GM21723 (cell line): ENCODE measurements at regions not wholly inside any gene's neighbourhood (a gene's known extent, or its start where the extent isn't known, plus 50 kb on each side); places are given as distances from the start of the nearest gene placed in this dataset.

Experiments used
- ATAC-seq: cut with Tn5 transposase; IDR thresholded peaks from one replicate; pipeline ENCODE4 v1.9.1; 2021; ENCODE audit warnings: mild to moderate bottlenecking, moderate library complexity; ENCODE audit not compliant: unreplicated experiment

GRCh38 chr9:106405871-106406435, 457.0 kb upstream of the ZNF462 start:
- no peak for ATAC-seq

DNA sequence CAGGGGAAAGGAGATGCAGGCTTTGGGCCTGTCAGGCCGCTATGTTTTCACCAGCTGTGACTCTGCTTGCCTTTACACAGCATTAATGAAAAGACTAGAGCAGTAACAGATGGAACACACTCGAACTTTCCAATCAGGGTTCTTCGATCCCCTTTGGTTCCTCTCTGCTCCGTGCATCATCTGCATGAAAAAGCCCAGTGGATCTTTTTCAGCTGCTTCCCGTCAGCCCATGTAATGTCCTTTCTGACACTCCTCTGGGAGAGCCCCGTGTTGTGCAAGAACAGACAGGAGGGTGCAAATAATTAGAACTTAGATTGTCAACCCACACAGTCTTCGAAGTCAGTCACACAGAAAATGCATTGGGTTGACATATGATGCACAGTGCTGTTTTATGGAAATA, 448.9 kb upstream of the ZNF462 start:
- no peak for ATAC-seq

DNA sequence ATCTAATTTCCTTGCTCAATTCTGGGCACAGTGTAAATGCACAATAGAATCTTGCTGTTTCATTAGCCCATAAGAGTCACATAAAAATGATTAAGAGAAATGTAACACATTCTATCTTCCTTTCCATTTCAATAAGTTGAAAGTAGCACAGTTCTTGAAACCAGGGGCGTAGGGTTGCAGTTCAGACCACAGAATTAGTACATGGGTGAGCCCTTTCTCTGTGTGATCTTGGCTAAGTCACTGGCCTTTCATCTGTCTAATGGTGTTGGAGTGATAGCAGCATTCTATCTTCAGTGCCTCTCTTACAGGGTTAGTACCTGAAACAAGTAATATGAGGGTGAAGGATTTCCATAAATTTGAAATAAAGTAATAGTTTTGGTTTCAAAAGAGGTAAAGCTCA, 445.3 kb upstream of the ZNF462 start:
- no peak for ATAC-seq

DNA sequence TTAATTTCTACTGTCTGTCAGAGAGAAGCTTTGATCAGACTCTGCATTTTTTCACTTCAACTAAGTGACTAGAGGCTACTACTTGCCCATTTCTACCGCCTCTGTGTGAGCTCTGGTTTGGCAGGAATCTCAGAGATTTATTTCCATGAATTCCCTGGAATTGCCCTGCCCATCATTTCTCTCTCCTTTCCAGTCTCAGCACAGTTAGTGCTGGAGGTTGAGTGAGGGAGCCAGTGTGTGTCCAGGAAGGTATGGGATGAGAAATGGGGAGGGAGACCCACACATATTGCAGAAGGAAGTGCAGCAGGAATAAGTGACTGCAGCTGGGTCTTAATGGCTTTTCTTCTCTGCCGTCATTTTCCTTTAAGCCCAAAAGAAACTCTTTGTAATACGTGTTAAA, 443.1 kb upstream of the ZNF462 start:
- no peak for ATAC-seq

- peak; percentile 72 for ATAC-seq
Measured at GRCh38 chr9:106420511-106420944, 442.4 kb upstream of the ZNF462 start.

DNA sequence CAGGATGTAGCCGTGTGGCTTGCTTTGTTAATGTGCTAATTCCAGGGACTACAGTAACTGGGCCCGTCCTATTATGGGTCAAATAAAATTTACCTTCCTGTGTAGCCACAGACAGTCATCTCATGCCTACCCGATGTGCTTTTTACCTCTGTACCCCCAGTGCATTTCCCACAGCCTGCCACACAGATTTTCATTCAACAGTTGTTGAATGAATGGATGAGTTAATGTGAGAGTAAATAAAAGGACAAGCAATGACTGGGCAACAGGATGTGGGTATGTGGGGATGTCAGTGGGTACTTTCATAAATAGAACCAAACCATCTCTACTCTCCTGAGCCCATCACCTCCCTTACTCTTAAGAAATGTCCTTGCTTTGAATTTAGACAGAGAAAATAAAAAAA, 441.2 kb upstream of the ZNF462 start:
- no peak for ATAC-seq

DNA sequence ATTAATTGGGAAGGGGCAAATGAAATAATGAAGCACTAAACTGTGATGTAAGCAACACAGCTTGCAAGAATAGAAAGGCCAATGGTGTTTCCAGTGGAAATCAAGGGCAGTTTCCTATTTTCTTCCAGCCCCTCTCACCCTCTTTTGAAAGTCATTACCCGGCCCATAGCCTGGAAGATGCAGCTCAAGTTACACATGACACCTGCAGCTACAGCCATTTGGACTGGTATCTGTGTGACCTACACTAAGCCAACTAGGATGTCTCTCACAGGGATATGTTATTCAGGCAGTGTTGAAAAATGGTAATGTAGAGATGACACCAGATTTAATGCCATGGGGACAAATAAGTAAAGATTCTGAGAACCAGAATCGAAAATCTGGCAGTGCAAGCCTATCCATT, 439.4 kb upstream of the ZNF462 start:
- ATAC-seq = no peak

GRCh38 chr9:106432631-106433030, 430.3 kb upstream of the ZNF462 start:
- ATAC-seq = no peak

DNA sequence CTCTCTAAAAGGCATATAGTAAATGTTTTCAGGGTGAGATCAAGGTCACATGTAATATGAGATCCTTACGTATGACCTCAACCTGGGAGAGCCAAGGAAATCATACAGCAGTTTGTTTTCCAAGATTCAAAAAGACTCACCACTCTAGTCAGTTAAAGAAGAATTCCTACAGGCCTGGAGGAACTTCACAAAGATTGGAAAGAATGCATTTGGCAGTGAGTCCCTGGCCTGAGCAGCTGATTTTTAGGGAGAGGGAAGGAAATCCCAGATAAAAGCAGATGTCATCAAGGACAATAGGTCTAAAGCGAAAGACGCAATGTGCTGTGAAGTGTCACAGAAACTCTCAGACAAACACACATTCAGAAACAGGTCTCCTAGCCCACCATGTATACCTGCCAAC, 424.0 kb upstream of the ZNF462 start:
- ATAC-seq = no peak

GRCh38 chr9:106441283-106441682, 421.7 kb upstream of the ZNF462 start:
- no peak for ATAC-seq

- no peak for ATAC-seq
Measured at GRCh38 chr9:106443520-106443919, 419.4 kb upstream of the ZNF462 start.

GRCh38 chr9:106445107-106445506, 417.9 kb upstream of the ZNF462 start:
- no peak for ATAC-seq

- no peak for ATAC-seq
Measured at GRCh38 chr9:106449336-106449927, 413.5 kb upstream of the ZNF462 start.

DNA sequence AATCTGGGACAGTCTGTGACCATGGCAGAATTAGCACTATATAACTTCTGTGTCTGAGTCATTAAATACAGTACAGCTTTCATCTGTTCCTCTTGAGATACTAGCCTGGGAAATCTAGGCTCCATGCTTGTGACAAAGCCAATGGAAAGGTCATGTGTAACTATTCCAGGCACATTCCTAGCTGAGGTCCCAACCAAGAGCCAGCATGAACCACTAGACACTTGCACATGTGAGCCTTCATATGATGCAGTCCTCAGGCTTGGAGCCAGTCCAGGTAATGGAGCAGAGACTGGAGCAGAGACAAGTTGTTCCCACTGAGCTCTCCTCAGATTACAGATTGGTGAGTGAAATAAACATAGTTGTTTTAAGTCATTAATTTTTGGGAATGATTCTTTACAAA, 412.4 kb upstream of the ZNF462 start:
- ATAC-seq = no peak

DNA sequence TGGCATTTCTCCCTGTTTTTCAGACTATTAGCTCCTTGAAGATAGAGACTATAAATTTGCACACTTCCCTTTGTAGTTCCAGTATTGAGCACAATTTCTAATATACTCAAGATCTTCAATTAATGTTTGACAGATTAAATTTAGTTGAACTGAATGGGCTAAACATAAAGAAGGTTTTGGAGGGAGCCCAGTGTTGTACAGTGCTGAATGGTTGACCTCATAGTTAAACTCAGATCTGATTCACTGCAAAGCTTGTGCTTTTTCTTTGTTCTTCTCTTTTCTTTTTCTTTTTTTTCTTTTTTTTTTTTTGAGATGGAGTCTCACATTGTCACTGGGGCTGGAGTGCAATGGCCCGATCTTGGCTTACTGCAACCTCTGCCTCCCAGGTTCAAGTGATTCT, 411.7 kb upstream of the ZNF462 start:
- no peak for ATAC-seq

- no peak for ATAC-seq
Measured at GRCh38 chr9:106456581-106456980, 406.4 kb upstream of the ZNF462 start.

DNA sequence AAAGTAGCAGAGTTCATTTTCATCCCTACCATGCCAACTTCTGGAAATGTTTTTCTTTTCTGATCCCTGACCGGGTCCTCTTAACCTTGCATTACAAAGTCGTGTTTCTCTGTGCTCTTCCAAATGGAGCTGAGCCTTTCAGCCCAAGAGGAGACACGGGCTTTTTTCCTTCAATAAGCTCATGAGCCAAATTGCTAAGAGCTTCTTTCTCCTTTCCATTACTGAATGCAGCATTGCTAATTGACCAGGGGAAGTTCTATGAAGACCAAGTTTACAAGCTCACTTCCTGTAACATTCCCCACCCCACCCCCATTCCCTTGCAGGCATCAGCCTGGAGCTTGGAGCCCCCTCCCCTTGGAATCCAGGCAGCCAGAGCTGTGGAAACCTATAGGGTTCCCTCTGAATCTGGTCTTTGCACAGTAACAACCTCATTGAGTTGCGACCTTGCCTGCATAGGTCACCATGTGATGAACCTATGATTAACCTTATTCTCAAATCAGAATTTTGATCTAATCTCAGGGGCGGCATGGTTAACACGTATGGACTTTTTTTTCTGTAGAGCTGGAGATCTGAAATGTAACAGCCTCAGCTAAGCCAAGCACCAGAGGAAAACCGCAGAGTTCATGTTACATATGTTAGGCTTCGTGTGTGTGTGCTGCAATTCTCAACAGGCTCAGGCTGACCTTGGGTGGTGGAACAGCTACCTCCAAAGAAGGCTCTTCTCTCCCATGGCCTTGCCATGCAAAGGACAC, 395.7 kb upstream of the ZNF462 start:
- no peak for ATAC-seq

DNA sequence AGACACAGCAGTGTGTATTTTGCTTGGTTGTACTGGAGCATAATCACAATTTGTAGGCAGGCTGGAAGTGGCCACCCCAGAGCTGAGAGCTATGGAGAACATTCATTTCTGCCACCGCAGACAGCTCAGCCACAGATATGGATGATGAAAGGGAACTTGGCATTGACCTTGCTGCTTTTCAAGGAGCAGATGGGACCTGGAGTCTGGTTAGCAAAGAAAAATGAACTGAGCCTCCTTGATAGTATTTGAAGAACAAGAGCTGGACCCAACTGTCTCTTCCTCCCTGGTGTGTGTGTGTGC, 395.2 kb upstream of the ZNF462 start:
- no peak for ATAC-seq

DNA sequence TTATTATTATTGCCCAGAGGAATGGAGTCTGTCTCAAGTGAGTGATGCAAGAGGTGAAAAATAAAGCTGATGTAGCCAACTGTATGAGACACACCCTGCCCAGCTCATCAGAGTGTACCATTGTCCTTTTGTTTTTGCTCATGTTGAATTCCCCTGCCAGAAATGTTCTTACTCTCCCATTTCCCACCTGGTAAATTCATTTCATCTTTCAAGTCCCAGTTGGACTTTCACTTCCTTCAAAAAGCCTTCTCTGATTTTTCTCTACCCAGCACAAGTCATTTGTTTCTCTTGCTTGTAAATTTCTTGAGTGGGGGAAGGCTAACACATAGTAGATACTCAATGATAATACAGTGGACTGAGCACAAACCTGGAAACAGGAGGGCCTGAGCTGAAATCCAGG, 394.5 kb upstream of the ZNF462 start:
- peak; percentile 69 for ATAC-seq

GRCh38 chr9:106478312-106478711, 384.7 kb upstream of the ZNF462 start:
- ATAC-seq = no peak

DNA sequence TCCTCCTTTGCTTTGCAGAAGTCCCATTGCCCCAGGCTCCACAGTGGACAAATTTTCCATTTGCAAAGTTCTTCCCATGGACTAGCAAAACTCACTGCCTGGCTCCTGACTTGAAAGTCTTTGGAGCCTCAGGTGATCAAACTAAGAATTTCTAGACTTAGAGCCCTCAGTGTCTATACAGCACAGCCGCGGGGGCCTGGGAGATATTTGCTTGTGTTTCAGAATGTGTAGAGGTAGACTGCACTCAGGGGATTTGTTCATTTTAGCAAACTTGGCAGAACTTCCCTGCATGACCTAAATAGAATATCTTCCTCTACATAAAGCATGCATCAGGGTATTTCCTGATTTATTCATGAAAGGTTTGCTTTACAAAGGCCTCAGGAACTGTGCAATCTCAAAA, 384.2 kb upstream of the ZNF462 start:
- ATAC-seq = no peak

DNA sequence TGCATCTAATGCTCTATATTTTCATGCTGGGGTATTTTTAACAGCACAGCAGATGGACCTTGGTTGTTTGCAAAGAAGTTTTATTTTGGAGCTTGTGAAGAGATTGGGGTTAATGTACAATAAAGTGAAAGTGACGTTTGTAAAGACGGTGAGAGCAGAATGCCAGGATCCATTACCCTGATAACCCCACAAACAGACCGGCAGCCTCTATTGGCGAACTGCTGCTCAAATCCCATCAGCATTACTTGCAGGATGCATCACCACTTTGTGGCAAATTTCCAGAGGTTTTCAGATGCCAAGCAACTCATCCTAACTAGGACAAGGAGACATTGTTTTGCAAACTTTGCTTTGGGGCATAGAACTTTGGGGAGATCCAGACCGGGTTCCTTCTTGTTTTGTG, 383.3 kb upstream of the ZNF462 start:
- ATAC-seq = no peak
